ENCODE measurements at regions not wholly inside any gene's neighbourhood (a gene's known extent, or its start where the extent isn't known, plus 50 kb on each side); places are given as distances from the start of the nearest gene placed in this dataset.
"Not testable (repeated sequence)": the region's sequence is repeated elsewhere in the genome, so short reads cannot be mapped to it uniquely, and the experiment has no call there.

- H3K36me3 ChIP-seq; H3K27ac ChIP-seq; H3K4me1 ChIP-seq (ENCODE audit: insufficient read depth); DNase-seq; H3K9me3 ChIP-seq; intact Hi-C loops (cut with DNase I); H3K4me3 ChIP-seq; H3K27me3 ChIP-seq: not testable (repeated sequence)
- 87 to 94% (median 94%) methylated on average over 8 to 9 of the region's 9 CpGs for WGBS, 3 donors
Observed at GRCh38 chr16:72729552-72729951, 318.4 kb downstream of the ZFHX3 start.

GRCh38 chr16:72728516-72728915, 319.4 kb downstream of the ZFHX3 start:
- H3K27ac ChIP-seq, result no peak overlapping the region
- TF ChIP-seq POLR2A (IDR thresholded peaks at IDR 0.05), result no peak
- TF ChIP-seq EP300 (IDR thresholded peaks at IDR 0.05), result no peak
- TF ChIP-seq CTCF (IDR thresholded peaks at IDR 0.05), result no peak
- 97 to 98% (median 97%) methylated on average over 11 of the region's 11 CpGs for WGBS, 3 donors
- H3K9me3 ChIP-seq, result no peaks in the 10 kb centered on the region
- H3K4me1 ChIP-seq (ENCODE audit: insufficient read depth), result no peaks in the 10 kb centered on the region
- no peak for DNase-seq
- no peaks in the 10 kb centered on the region for H3K27me3 ChIP-seq
- H3K4me3 ChIP-seq, result no peak overlapping the region
- intact Hi-C loops (cut with DNase I), result no loop called here
- H3K36me3 ChIP-seq, result no peaks in the 10 kb centered on the region

GRCh38 chr16:72727565-72727964, 320.4 kb downstream of the ZFHX3 start:
- H3K9me3 ChIP-seq, result no peaks in the 10 kb centered on the region
- H3K4me1 ChIP-seq (ENCODE audit: insufficient read depth), result no peaks in the 10 kb centered on the region
- TF ChIP-seq POLR2A (IDR thresholded peaks at IDR 0.05), result no peak
- TF ChIP-seq EP300 (IDR thresholded peaks at IDR 0.05), result no peak
- no peak for TF ChIP-seq CTCF (IDR thresholded peaks at IDR 0.05)
- intact Hi-C loops (cut with DNase I), result no loop called here
- H3K27me3 ChIP-seq, result no peaks in the 10 kb centered on the region
- no peak overlapping the region for H3K4me3 ChIP-seq
- no peak for DNase-seq
- no peaks in the 10 kb centered on the region for H3K36me3 ChIP-seq
- H3K27ac ChIP-seq, result no peak overlapping the region
- 91 to 100% (median 93%) methylated on average over 1 of the region's 1 CpG for WGBS, 3 donors

- DNase-seq, result no peak
- Histone ChIP-seq H3K36me3 (no peaks in the 10 kb centered on the region), H3K4me3 (no peak overlapping the region), H3K9me3 (no peaks in the 10 kb centered on the region), H3K27ac (no peak overlapping the region), H3K4me1 (ENCODE audit: insufficient read depth) (no peaks in the 10 kb centered on the region), H3K27me3 (no peaks in the 10 kb centered on the region)
- intact Hi-C loops (cut with DNase I), result no loop called here
- WGBS, 3 donors, result 90 to 94% (median 92%) methylated on average over 2 of the region's 2 CpGs
- TF ChIP-seq POLR2A (IDR thresholded peaks at IDR 0.05) (no peak), EP300 (IDR thresholded peaks at IDR 0.05) (no peak), CTCF (IDR thresholded peaks at IDR 0.05) (no peak)
Observed at GRCh38 chr16:72725643-72726042, 322.3 kb downstream of the ZFHX3 start.

- no peaks in the 10 kb centered on the region for H3K36me3 ChIP-seq
- WGBS, 3 donors, result 86 to 89% (median 87%) methylated on average over 4 of the region's 4 CpGs
- no peaks in the 10 kb centered on the region for H3K4me1 ChIP-seq (ENCODE audit: insufficient read depth)
- intact Hi-C loops (cut with DNase I), result no loop called here
- no peak overlapping the region for H3K4me3 ChIP-seq
- no peak for TF ChIP-seq POLR2A (IDR thresholded peaks at IDR 0.05)
- no peak for TF ChIP-seq CTCF (IDR thresholded peaks at IDR 0.05)
- TF ChIP-seq EP300 (IDR thresholded peaks at IDR 0.05), result no peak
- no peak overlapping the region for H3K27ac ChIP-seq
- H3K27me3 ChIP-seq, result no peaks in the 10 kb centered on the region
- H3K9me3 ChIP-seq, result no peaks in the 10 kb centered on the region
- no peak for DNase-seq
Observed at GRCh38 chr16:72723781-72724180, 324.1 kb downstream of the ZFHX3 start.
